Mesothelial cell of epicardium (in vitro differentiated cells): ENCODE measurements at regions not wholly inside any gene's neighbourhood (a gene's known extent, or its start where the extent isn't known, plus 50 kb on each side); places are given as distances from the start of the nearest gene placed in this dataset.

Experiments used
- DNase-seq, 2 experiments: peaks; one replicate each; pipeline ENCODE4 v3.0.0; 2021; ENCODE audit warnings: low spot score in 2 of 2; ENCODE audit not compliant: unreplicated experiment in 2 of 2
- H3K27ac Mint-ChIP-seq: 2 replicates; pipeline ENCODE4 v1.8.0; 2021; ENCODE audit warnings: mixed read lengths
- H3K27me3 Mint-ChIP-seq: 2 replicates; pipeline ENCODE4 v1.8.0; 2021; ENCODE audit warnings: low read depth, mixed read lengths
- H3K36me3 Mint-ChIP-seq: 2 replicates; pipeline ENCODE4 v1.8.0; 2021; ENCODE audit warnings: mixed read lengths
- H3K4me1 Mint-ChIP-seq: 2 replicates; pipeline ENCODE4 v1.8.0; 2021; ENCODE audit warnings: mixed read lengths
- H3K4me3 Mint-ChIP-seq: 2 replicates; pipeline ENCODE4 v1.8.0; 2021; ENCODE audit warnings: mild to moderate bottlenecking, moderate library complexity, mixed read lengths
- H3K9me3 Mint-ChIP-seq: 2 replicates; pipeline ENCODE4 v1.8.0; 2021; ENCODE audit warnings: mixed read lengths
- CTCF ChIP-seq: fragments of 200-600 bp; sonication (generic); IDR thresholded peaks from one replicate; pipeline ENCODE4 v1.5.0; 2021; ENCODE audit warnings: antibody characterized with exemption; ENCODE audit not compliant: unreplicated experiment

DNA sequence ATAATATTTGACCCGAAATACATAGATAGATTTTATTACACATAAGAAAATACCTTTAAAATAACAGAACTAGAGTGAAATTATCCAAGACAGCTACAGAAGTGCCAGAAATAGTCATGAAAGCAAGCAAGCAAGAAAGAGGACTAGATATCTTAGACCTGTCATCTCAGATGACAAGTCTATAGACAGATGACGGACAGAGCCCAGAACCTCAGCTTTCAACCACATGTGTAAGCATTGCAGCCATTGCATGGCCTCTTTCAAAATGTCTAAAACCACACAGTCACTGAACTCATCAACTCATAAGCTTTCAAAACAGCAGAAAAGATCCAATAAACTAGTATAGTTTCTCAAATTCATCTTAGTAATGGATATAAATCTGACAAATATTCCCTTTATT lies 59.8 kb upstream of the FHIT start:
- DNase-seq: no peak
- Mint-ChIP-seq H3K27ac (no peak overlapping the region), H3K4me3 (no peak overlapping the region), H3K9me3 (no peaks in the 10 kb centered on the region), H3K27me3 (peaks cover 63% of the 10 kb centered on the region), H3K4me1 (no peaks in the 10 kb centered on the region), H3K36me3 (no peaks in the 10 kb centered on the region)
- no peak for TF ChIP-seq CTCF

GRCh38 chr3:61315871-61316270 lies 64.6 kb upstream of the FHIT start:
- no peaks in the 10 kb centered on the region for H3K4me1 Mint-ChIP-seq
- no peak overlapping the region for H3K27ac Mint-ChIP-seq

DNA sequence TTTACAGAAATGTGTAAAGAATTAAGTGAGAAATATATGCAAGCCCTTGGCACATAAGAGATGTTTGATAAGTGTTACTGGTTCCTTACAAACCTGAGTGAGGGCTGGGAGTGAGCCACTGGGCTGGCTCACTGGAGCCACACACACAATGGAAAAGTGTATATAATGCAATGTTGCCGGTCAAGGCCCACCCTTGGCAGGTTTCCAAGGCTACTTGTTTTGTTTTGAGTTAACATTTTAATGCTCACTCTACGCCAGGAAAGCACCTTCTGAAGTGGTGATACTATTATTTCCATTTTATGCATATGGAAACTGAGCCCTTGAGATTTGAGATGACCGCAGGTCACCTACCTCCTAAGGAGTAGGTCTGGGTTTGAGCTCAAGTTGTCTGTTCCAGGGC lies 71.8 kb upstream of the FHIT start:
- no peak overlapping the region for H3K4me3 Mint-ChIP-seq
- no peaks in the 10 kb centered on the region for H3K9me3 Mint-ChIP-seq
- H3K27ac Mint-ChIP-seq: no peak overlapping the region
- H3K4me1 Mint-ChIP-seq: no peaks in the 10 kb centered on the region
- no peak for TF ChIP-seq CTCF
- H3K27me3 Mint-ChIP-seq: peaks cover 14% of the 10 kb centered on the region
- no peaks in the 10 kb centered on the region for H3K36me3 Mint-ChIP-seq
- no peak for DNase-seq

More at GRCh38 chr3:61315871-61316270, 64.6 kb upstream of the FHIT start:
- TF ChIP-seq CTCF: no peak
- no peaks in the 10 kb centered on the region for H3K9me3 Mint-ChIP-seq
- DNase-seq: peak; percentile 33 to 48
- no peaks in the 10 kb centered on the region for H3K36me3 Mint-ChIP-seq
- H3K4me3 Mint-ChIP-seq: no peak overlapping the region
- peaks cover 60% of the 10 kb centered on the region for H3K27me3 Mint-ChIP-seq

DNA sequence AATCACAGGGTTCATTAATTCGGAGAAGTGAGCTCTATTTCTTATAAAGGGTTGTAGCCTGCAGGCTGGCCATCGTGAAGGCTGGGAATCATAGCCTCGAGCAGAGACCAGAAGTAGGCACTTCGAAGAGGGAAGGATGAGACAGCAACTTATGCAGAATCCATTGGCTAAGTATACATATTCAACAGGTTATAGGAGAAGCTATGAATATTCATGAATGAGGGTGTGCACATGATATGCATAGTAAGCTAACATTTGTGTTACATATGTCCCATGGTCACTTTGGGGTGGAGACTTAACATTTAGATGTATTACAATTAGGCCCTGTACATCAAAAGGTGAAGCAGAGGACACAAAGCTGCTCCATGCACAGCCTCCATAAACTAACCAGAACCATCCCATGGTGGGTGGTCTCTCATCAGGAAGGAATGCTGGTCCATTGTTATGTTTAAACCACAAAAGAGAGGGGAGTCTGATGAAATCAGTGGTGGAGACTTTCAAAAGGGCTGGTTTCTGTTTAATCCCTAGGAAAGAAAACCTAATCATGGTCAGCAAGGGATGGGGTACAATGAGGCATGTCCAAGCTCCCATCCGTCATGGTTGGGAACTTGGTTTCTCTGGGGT lies 80.8 kb upstream of the FHIT start:
- no peaks in the 10 kb centered on the region for H3K36me3 Mint-ChIP-seq
- H3K4me3 Mint-ChIP-seq: no peak overlapping the region
- TF ChIP-seq CTCF: no peak
- H3K4me1 Mint-ChIP-seq: peaks cover 2% of the 10 kb centered on the region
- no peak for DNase-seq
- H3K27me3 Mint-ChIP-seq: peaks cover 2% of the 10 kb centered on the region
- H3K9me3 Mint-ChIP-seq: peaks cover 7% of the 10 kb centered on the region
- no peak overlapping the region for H3K27ac Mint-ChIP-seq

DNA sequence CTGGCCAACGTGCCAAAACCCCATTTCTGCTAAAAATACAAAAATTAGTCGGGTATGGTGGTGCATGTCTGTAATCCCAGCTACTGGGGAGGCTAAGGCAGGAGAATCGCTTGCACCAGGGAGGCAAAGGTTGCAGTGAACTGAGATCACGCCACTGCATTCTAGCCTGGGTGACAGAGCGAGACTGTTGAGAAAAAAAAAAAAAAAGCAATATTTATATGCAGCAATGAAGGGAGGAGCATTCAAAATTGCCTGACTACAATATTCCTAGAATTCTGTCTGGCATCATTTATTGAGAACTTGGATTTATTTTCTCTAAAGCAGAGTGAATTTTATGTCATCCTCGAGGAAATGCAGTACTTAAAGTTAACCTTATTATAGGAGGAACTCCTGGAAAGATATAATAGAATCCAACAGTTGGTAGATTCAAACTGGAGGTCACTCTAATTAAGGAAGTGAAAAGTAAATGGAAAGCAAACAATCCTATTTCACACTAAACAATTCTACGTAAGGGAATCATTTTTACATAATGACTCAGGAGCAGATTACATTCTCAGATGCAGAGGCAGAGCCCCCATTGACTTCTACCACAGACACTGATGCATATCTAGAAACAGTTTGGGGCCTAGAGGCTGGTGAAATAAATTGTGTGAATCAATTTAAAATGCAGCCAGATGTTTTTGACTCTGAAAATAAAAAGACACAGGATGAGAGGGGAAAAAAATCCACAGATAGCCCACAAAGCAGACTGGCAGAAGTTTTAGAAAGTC lies 82.1 kb upstream of the FHIT start:
- TF ChIP-seq CTCF: no peak
- Mint-ChIP-seq H3K4me3 (no peak overlapping the region), H3K4me1 (peaks cover 2% of the 10 kb centered on the region), H3K9me3 (peaks cover 12% of the 10 kb centered on the region), H3K27ac (no peak overlapping the region), H3K27me3 (peaks cover 2% of the 10 kb centered on the region), H3K36me3 (no peaks in the 10 kb centered on the region)
- DNase-seq: no peak
